HG02571 (cell line): ENCODE measurements at regions not wholly inside any gene's neighbourhood (a gene's known extent, or its start where the extent isn't known, plus 50 kb on each side); places are given as distances from the start of the nearest gene placed in this dataset.

Experiments
- ATAC-seq: cut with Tn5 transposase; IDR thresholded peaks from one replicate; pipeline ENCODE4 v1.9.1; 2021; ENCODE audit warnings: mild to moderate bottlenecking, moderate library complexity; ENCODE audit not compliant: unreplicated experiment

GRCh38 chr15:46386356-46386755, 751.5 kb downstream of the SQOR start:
- ATAC-seq = no peak

- ATAC-seq = no peak
Observed at GRCh38 chr15:46389739-46390138, 754.9 kb downstream of the SQOR start.

- no peak for ATAC-seq
Observed at GRCh38 chr15:46394463-46394862, 759.6 kb downstream of the SQOR start.

GRCh38 chr15:46408312-46408711, 773.5 kb downstream of the SQOR start:
- no peak for ATAC-seq

- no peak for ATAC-seq
Observed at GRCh38 chr15:46409841-46410301, 775.0 kb downstream of the SQOR start.

DNA sequence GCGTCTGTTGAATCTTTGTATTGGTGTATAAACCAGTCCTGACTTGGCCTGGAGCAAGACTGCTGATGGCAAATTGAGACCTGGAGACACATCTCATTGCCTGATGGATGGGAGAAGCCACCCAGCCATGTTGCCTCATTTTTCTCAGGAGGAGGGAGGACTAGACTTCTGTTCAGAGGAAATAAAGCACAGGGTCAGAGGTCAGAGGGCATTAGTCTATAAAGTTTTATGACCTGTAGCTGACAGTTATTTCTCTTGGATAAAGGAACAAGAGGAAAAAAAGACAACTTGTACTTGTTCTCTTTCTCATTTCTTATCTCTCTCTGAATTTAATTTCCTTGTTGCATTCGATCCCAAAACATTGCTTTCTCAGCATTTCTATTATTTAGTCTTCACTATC, 775.9 kb downstream of the SQOR start:
- no peak for ATAC-seq

DNA sequence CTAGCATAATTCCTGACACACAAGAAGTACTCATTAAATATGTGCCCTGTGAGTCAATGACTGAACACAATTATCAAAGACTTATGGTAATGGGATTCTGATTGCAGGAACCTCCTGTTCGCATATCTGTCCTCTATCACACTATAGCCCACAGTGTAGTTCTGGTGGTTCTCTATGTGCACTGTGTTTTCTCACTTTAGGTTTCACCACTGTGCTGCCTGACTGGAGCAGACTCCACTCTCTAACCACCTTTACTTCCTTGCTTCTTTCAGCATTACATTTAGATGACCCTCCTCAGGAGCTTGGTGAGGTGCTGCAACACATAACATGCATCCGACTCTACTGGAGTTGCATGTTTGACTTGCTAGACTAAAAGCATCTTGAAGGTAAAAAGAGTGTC, 777.1 kb downstream of the SQOR start:
- no peak for ATAC-seq

GRCh38 chr15:46413799-46414198, 779.0 kb downstream of the SQOR start:
- no peak for ATAC-seq

DNA sequence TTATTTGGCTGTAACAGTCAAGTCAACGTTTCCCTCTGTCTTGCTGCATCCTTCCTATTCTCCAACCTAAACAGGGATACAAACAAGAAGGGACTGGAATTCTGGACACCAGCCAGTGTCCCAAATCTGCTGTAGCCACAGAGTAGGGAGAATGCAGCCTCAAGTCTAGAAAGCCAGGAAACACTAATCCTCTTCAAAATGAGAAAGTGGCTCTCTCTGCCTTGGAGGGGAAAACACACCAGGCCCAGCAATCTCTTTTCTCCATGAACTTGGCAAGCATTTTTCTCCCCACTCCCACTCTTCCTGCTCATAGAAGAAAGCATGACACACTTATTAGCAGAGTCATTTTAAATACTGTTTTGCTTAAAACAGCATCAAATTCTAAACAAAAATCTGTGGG, 781.7 kb downstream of the SQOR start:
- ATAC-seq = no peak

DNA sequence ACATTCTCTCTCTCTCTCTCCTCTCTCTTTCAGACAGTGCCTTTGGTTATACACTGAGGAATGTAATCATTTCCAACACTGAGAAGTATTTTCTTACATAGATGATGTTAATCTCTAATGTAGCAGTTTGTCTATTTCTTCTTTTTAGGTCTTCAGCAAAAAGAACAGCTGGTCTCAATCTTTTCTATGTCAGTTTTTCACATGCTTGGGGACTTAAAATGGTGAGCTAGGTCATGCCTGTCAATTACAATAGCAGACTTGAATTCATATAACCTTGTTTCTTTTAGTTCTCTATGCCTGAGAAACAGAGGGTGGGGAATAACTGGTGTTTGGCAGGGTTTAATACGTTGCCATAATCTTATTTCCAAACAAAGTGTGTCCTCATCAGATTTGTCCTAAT, 786.2 kb downstream of the SQOR start:
- ATAC-seq = no peak

- ATAC-seq = no peak
Observed at GRCh38 chr15:46441294-46442062, 806.6 kb downstream of the SQOR start.

GRCh38 chr15:46442184-46442583, 807.4 kb downstream of the SQOR start:
- no peak for ATAC-seq

DNA sequence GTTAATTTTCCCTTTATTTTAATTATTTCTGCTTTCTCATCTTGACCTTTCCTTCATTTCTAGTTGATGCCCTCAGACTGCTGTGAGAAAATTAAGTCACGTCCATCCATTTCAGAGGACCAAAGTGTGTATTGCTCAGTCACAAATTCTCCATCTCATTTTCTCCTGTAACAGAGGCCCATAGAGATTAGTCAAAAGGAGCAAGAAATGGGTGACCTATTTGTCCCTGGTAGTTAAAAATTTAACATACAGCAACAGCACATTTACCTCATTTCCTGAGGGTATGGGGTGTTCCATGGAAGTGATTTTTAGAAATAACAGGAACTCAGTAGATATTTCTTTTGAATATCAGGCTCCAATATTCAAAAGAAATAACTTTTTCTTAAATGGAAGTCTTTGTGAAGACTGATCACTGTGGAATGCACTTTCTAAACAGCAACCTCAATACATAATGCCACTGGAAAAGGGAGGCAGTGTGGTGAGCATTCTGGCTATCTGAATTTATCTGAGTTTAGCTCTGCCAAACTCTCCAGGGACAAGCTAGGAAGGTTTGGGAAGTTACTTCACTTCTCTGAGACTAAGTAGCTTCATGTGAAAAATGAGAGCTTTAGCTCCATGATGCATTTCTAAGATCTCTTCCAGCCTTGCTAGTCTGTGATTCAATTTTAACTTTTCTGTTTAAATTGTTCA, 808.2 kb downstream of the SQOR start:
- no peak for ATAC-seq

GRCh38 chr15:46450112-46450809, 815.4 kb downstream of the SQOR start:
- no peak for ATAC-seq

DNA sequence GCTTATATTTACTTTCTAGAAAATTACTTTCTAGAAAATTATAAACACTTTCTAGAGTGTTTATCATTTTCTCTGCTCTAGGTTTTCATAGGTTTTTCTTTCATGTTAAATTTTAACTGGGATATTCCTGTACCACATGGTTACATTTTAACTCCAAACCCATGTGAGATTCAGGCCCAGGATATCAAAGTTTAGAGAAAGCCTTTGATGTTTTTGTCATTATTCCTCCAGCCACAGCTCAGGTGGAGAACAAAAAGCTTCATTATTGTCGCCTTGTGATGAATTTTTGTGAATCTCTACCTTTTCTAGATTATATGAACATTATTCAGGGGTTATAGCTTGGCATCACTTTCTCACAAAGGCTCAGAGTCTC, 816.0 kb downstream of the SQOR start:
- ATAC-seq = no peak

- no peak for ATAC-seq
Observed at GRCh38 chr15:46452297-46452820, 817.5 kb downstream of the SQOR start.

DNA sequence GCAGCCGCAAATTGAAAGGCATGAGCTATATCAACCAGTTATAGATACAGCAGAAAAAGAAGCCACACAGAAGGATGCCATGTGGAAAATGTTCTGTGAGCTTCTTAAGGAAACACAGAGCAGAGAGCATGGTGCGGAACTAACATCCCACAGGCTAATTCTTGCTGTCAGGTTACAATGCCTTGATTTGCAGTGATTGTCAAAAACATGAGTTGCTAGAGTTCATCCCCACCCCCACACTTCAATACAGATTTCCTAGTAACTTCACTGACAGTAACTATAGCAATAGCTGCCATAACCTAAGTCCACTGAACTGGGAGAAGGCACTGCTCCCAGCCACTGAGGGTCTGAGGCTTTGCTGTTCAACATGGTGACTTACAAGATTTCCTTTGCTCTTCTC, 821.6 kb downstream of the SQOR start:
- ATAC-seq = no peak

- no peak for ATAC-seq
Observed at GRCh38 chr15:46460431-46461094, 825.7 kb downstream of the SQOR start.

DNA sequence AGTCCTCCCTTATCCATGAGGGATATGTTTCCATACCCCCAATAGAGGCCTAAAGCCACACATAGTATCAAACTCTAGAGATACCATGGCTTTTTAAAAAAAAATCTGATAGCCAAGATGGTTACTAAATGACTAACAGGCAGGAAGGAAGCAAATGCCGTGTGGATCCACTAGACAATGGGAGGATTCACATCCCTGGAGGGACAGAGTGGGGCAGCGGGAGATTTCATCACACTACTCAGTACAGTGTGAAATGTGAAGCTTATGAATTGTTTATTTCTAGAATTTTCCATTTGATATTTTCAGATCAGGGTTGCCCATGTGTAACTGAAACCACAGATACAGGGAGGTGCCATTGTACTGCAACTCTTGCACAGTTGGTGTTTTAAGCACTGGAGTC, 826.6 kb downstream of the SQOR start:
- no peak for ATAC-seq

DNA sequence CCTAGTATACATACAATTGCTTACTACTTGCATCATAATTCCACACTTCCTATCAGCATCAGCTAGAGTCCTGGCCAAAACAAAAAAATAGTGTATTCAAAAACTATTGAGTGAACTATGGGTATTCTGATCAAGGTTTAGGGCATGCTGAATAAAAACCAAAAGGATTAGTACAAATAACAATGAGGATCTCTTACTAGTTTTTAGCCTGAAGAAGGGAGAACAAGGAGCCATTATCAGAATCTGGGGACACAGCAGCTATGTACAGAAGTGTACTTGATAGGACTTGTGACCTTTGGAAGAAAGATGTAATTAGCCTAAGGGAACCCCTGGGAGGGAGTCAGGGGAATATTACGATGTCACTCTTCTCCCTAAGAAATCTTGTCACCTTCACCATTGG, 832.2 kb downstream of the SQOR start:
- no peak for ATAC-seq

GRCh38 chr15:46471096-46471495, 836.3 kb downstream of the SQOR start:
- ATAC-seq = no peak
